H1 (cell line): ENCODE measurements at regions not wholly inside any gene's neighbourhood (a gene's known extent, or its start where the extent isn't known, plus 50 kb on each side); places are given as distances from the start of the nearest gene placed in this dataset.

Experiments used
- CTCF ChIA-PET: fragments of 300-600 bp; sonication (Branson Sonifier 250); formaldehyde crosslinking; loops from one replicate; lab custom pipeline; 2021; ENCODE audit not compliant: partially characterized antibody; lab: Charles Lee
- POLR2A ChIA-PET: fragments of 300-600 bp; sonication (Branson Sonifier 250); formaldehyde crosslinking; loops from one replicate; lab custom pipeline; 2021; ENCODE audit warnings: inconsistent platforms; ENCODE audit not compliant: partially characterized antibody; lab: Charles Lee
- DNase-seq, 2 experiments: peaks; one replicate each; pipeline versions ENCODE4 v3.0.0 to v3.0.0-alpha.2; 2010 to 2022; ENCODE audit warnings: low spot score in 2 of 2, low read depth in 1 of 2, mixed read lengths in 1 of 2
- FAIRE-seq: peaks from 2 replicates; lab custom pipeline; 2011; peaks lifted over from hg19 to GRCh38; lab: Jason Lieb, UNC
- H2AFZ ChIP-seq: 2 replicates; pipeline ENCODE4 v1.8.1; 2012; ENCODE audit warnings: low read length, inconsistent platforms
- H2AK5ac ChIP-seq: 2 replicates; pipeline ENCODE4 v1.6.1; 2013; ENCODE audit warnings: low read depth, low read length
- H2BK120ac ChIP-seq: replicated peaks from 2 replicates; pipeline ENCODE3; 2013; ENCODE audit warnings: low read depth, low read length, inconsistent platforms
- H2BK12ac ChIP-seq: 2 replicates; pipeline ENCODE4 v1.6.1; 2013; ENCODE audit warnings: low read depth, low read length
- H2BK15ac ChIP-seq: 2 replicates; pipeline ENCODE4 v1.6.1; 2013; ENCODE audit warnings: low read length
- H2BK20ac ChIP-seq: 2 replicates; pipeline ENCODE4 v1.6.1; 2013; ENCODE audit warnings: low read length
- H2BK5ac ChIP-seq: 2 replicates; pipeline ENCODE4 v1.6.1; 2013; ENCODE audit warnings: low read depth, low read length
- H3K14ac ChIP-seq: 2 replicates; pipeline ENCODE4 v1.6.1; 2013; ENCODE audit warnings: inconsistent platforms; ENCODE audit not compliant: insufficient read length
- H3K18ac ChIP-seq: 2 replicates; pipeline ENCODE4 v1.6.1; 2013; ENCODE audit warnings: low read length; ENCODE audit errors: extremely low read depth
- H3K23ac ChIP-seq: 2 replicates; pipeline ENCODE4 v1.6.1; 2013; ENCODE audit warnings: inconsistent platforms; ENCODE audit not compliant: insufficient read length
- H3K23me2 ChIP-seq: 2 replicates; pipeline ENCODE4 v1.6.1; 2013; ENCODE audit warnings: low read depth, low read length
- H3K27ac ChIP-seq: 2 replicates; pipeline ENCODE4 v1.6.1; 2011; ENCODE audit warnings: low read depth, low read length, inconsistent platforms
- H3K27me3 ChIP-seq, 4 experiments: replicated peaks in 1 of 4; 1 replicate in 1 of 4; 2 replicates in 3 of 4; pipeline versions ENCODE4 v1.6.1 to v1.8.1; 2011 to 2013; ENCODE audit warnings: low read length in 3 of 4, mild to moderate bottlenecking in 3 of 4, inconsistent platforms in 2 of 4, mixed read lengths in 2 of 4, moderate library complexity in 1 of 4; ENCODE audit not compliant: control insufficient read depth in 3 of 4, insufficient read depth in 3 of 4; ENCODE audit errors: extremely low read depth in 1 of 4
- H3K36me3 ChIP-seq, 4 experiments: 2 replicates each; pipeline versions ENCODE4 v1.6.1 to v1.8.1; 2011 to 2013; ENCODE audit warnings: mild to moderate bottlenecking in 4 of 4, low read length in 3 of 4, moderate library complexity in 2 of 4, control low read depth in 1 of 4, inconsistent platforms in 1 of 4; ENCODE audit not compliant: insufficient read depth in 4 of 4, control insufficient read depth in 2 of 4
- H3K4ac ChIP-seq: replicated peaks from 2 replicates; pipeline ENCODE3; 2013; ENCODE audit warnings: low read length, low read depth, mixed read lengths, inconsistent platforms; ENCODE audit not compliant: insufficient read length
- H3K4me1 ChIP-seq, 4 experiments: replicated peaks in 1 of 4; 1 replicate in 1 of 4; 2 replicates in 3 of 4; pipeline versions ENCODE4 v1.6.1 to v1.8.1; 2011 to 2013; ENCODE audit warnings: low read length in 3 of 4, inconsistent platforms in 2 of 4, mixed read lengths in 1 of 4; ENCODE audit not compliant: insufficient read depth in 4 of 4, control insufficient read depth in 3 of 4
- H3K4me2 ChIP-seq, 2 experiments: 2 replicates each; pipeline versions ENCODE4 v1.6.1 to v1.8.1; 2011 to 2013; ENCODE audit warnings: low read depth in 2 of 2, low read length in 2 of 2, control low read depth in 1 of 2, inconsistent platforms in 1 of 2, mild to moderate bottlenecking in 1 of 2; ENCODE audit not compliant: insufficient read depth in 1 of 2
- H3K4me3 ChIP-seq, 4 experiments: fragments of 200-600, 300-600 bp in 1 of 4; sonication (generic), shearing (Covaris generic), sonication (Bioruptor Twin) in 1 of 4; 2 replicates each; pipeline versions ENCODE4 v1.5.1 to v1.8.1; 2011 to 2016; ENCODE audit warnings: low read length in 4 of 4, low read depth in 3 of 4, control low read depth in 2 of 4, inconsistent platforms in 2 of 4, mild to moderate bottlenecking in 2 of 4, mixed read lengths in 1 of 4, moderate library complexity in 1 of 4; ENCODE audit not compliant: insufficient read depth in 2 of 4; ENCODE audit errors: extremely low read depth in 1 of 4
- H3K56ac ChIP-seq: replicated peaks from 2 replicates; pipeline ENCODE3; 2013; ENCODE audit warnings: low read depth, mild to moderate bottlenecking, mixed read lengths, low read length, inconsistent platforms; ENCODE audit not compliant: insufficient read length
- H3K79me1 ChIP-seq: 2 replicates; pipeline ENCODE4 v1.6.1; 2013; ENCODE audit warnings: low read depth, low read length, control low read depth
- H3K79me2 ChIP-seq, 2 experiments: 2 replicates each; pipeline versions ENCODE4 v1.6.1 to v1.8.1; 2012 to 2013; ENCODE audit warnings: low read length in 2 of 2, mild to moderate bottlenecking in 2 of 2, inconsistent platforms in 1 of 2; ENCODE audit not compliant: insufficient read depth in 2 of 2, control insufficient read depth in 1 of 2
- H3K9ac ChIP-seq, 4 experiments: replicated peaks in 1 of 4; 1 replicate in 1 of 4; 2 replicates in 3 of 4; pipeline versions ENCODE4 v1.6.1 to v1.8.1; 2011 to 2013; ENCODE audit warnings: low read depth in 3 of 4, low read length in 3 of 4, control low read depth in 2 of 4, mild to moderate bottlenecking in 2 of 4, moderate library complexity in 2 of 4, inconsistent platforms in 1 of 4; ENCODE audit errors: extremely low read depth in 1 of 4
- H3K9me3 ChIP-seq, 2 experiments: 2 replicates each; pipeline versions ENCODE4 v1.6.1 to v1.8.1; 2012 to 2013; ENCODE audit warnings: mild to moderate bottlenecking in 2 of 2, moderate library complexity in 2 of 2, control low read depth in 1 of 2, inconsistent platforms in 1 of 2, low read depth in 1 of 2, low read length in 1 of 2, mixed read lengths in 1 of 2; ENCODE audit not compliant: insufficient read depth in 2 of 2
- H4K20me1 ChIP-seq, 2 experiments: replicated peaks in 1 of 2; 2 replicates each; pipeline versions ENCODE3 to v1.8.1; 2011 to 2013; ENCODE audit warnings: inconsistent platforms in 2 of 2, low read length in 2 of 2, mild to moderate bottlenecking in 1 of 2; ENCODE audit not compliant: insufficient read depth in 2 of 2, control insufficient read depth in 1 of 2
- H4K5ac ChIP-seq: 2 replicates; pipeline ENCODE4 v1.6.1; 2013; ENCODE audit warnings: low read length, low read depth, mixed read lengths, inconsistent platforms; ENCODE audit not compliant: insufficient read length
- H4K8ac ChIP-seq: 2 replicates; pipeline ENCODE4 v1.8.0; 2013; ENCODE audit warnings: mild to moderate bottlenecking, moderate library complexity, low read length, inconsistent platforms; ENCODE audit not compliant: insufficient read depth; ENCODE audit errors: extremely low read depth
- H4K91ac ChIP-seq: replicated peaks from 2 replicates; pipeline ENCODE3; 2013; ENCODE audit warnings: low read length, mixed read lengths, inconsistent platforms; ENCODE audit not compliant: insufficient read length
- BACH1 ChIP-seq: IDR thresholded peaks from 2 replicates; pipeline ENCODE4 v1.6.1; 2012; ENCODE audit warnings: low read length, improper control_type of control experiment
- BCL11A ChIP-seq, 2 experiments: IDR thresholded peaks; one replicate each; pipeline ENCODE4 v1.6.1; 2011; ENCODE audit warnings: low read depth in 2 of 2, low read length in 2 of 2, mild to moderate bottlenecking in 2 of 2
- BRCA1 ChIP-seq: IDR thresholded peaks from 2 replicates; pipeline ENCODE4 v1.6.1; 2012; ENCODE audit warnings: low read depth, low read length, improper control_type of control experiment
- CBX5 ChIP-seq: fragments of 300-800, 300-1000 bp; sonication (generic); IDR thresholded peaks from 2 replicates; pipeline ENCODE4 v1.7.1; 2016; ENCODE audit warnings: antibody characterized with exemption, low read length, low read depth
- EZH2 ChIP-seq: fragments of 200-600 bp; sonication (generic); IDR thresholded peaks from 2 replicates; pipeline ENCODE4 v1.7.1; 2012; ENCODE audit warnings: low read depth, mild to moderate bottlenecking, moderate library complexity, low read length, inconsistent platforms; ENCODE audit not compliant: severe bottlenecking
- HDAC2 ChIP-seq, 2 experiments: fragments of 300-600 bp in 1 of 2; sonication (generic) in 1 of 2; IDR thresholded peaks; 2 replicates each; pipeline ENCODE4 v1.6.1; 2011 to 2012; ENCODE audit warnings: low read depth in 2 of 2, low read length in 2 of 2, mild to moderate bottlenecking in 2 of 2, moderate library complexity in 2 of 2, borderline replicate concordance in 1 of 2, inconsistent platforms in 1 of 2
- KDM4A ChIP-seq: IDR thresholded peaks from one replicate; pipeline ENCODE4 v1.7.1; 2012; ENCODE audit warnings: low read depth, mild to moderate bottlenecking, moderate library complexity, low read length, inconsistent platforms; ENCODE audit not compliant: severe bottlenecking
- MAFK ChIP-seq: IDR thresholded peaks from 2 replicates; pipeline ENCODE4 v1.6.1; 2012; ENCODE audit warnings: low read depth, mild to moderate bottlenecking, improper control_type of control experiment, low read length
- MAX ChIP-seq: IDR thresholded peaks from 2 replicates; pipeline ENCODE4 v1.6.1; 2012; ENCODE audit warnings: inconsistent platforms
- NANOG ChIP-seq: IDR thresholded peaks from 2 replicates; pipeline ENCODE4 v1.6.1; 2011; ENCODE audit warnings: low read length, low read depth, mild to moderate bottlenecking, inconsistent platforms; ENCODE audit not compliant: insufficient read depth, poor library complexity, severe bottlenecking
- POU5F1 ChIP-seq: IDR thresholded peaks from 2 replicates; pipeline ENCODE4 v1.6.1; 2011; ENCODE audit warnings: low read depth, mild to moderate bottlenecking, low read length, moderate library complexity
- RXRA ChIP-seq: IDR thresholded peaks from 2 replicates; pipeline ENCODE4 v1.6.1; 2011; ENCODE audit warnings: low read depth, mild to moderate bottlenecking, low read length, moderate library complexity; ENCODE audit not compliant: insufficient read depth
- TAF1 ChIP-seq: IDR thresholded peaks from 2 replicates; pipeline ENCODE4 v1.6.1; 2011; ENCODE audit warnings: mild to moderate bottlenecking, low read depth, low read length
- TBP ChIP-seq: IDR thresholded peaks from 2 replicates; pipeline ENCODE4 v1.6.1; 2011; ENCODE audit warnings: low read depth, low read length, improper control_type of control experiment
- YY1 ChIP-seq: IDR thresholded peaks from 2 replicates; pipeline ENCODE4 v1.6.1; 2011; ENCODE audit warnings: low read depth, mild to moderate bottlenecking, low read length
- WGBS, 2 experiments: shearing (Covaris generic) in 1 of 2; methylation state at CpG; one replicate each; pipeline versions ENCODE4 v1.1.6 to v1.1.7; 2013 to 2015; ENCODE audit warnings: low lambda C conversion rate in 2 of 2, mixed read lengths in 2 of 2, inconsistent platforms in 1 of 2, low coverage in 1 of 2, missing lambda C conversion rate in 1 of 2; ENCODE audit not compliant: insufficient replicate concordance in 2 of 2, insufficient coverage in 1 of 2, insufficient read length in 1 of 2; ENCODE audit errors: extremely low coverage in 1 of 2, missing lambda C conversion rate in 1 of 2; 5-methylcytosine and 5-hydroxymethylcytosine counted together

GRCh38 chr11:60631944-60632343, 67.5 kb upstream of the MS4A8 start:
- Histone ChIP-seq H4K5ac (no peak overlapping the region), H3K18ac (no peak overlapping the region), H3K4me1 (no peaks in the 10 kb centered on the region), H3K23me2 (no peaks in the 10 kb centered on the region), H3K56ac (no peak overlapping the region), H3K4ac (no peak overlapping the region), H3K14ac (no peak overlapping the region), H3K27ac (no peak overlapping the region), H4K8ac (no peak overlapping the region), H4K91ac (no peak overlapping the region), H3K4me2 (no peak overlapping the region), H2BK20ac (no peak overlapping the region), H3K9ac (no peak overlapping the region), H3K23ac (no peak overlapping the region), H2AK5ac (no peak overlapping the region), H4K20me1 (no peaks in the 10 kb centered on the region), H2BK12ac (no peak overlapping the region), H3K9me3 (no peaks in the 10 kb centered on the region), H3K79me1 (no peaks in the 10 kb centered on the region), H2BK120ac (no peak overlapping the region), H2AFZ (no peak overlapping the region), H2BK15ac (no peak overlapping the region), H3K27me3 (no peaks in the 10 kb centered on the region), H3K36me3 (no peaks in the 10 kb centered on the region), H3K4me3 (no peak overlapping the region), H3K79me2 (no peaks in the 10 kb centered on the region), H2BK5ac (no peak overlapping the region)
- 93% methylated on average over 1 of the region's 1 CpG; no CpG with 5 or more reads in 1 of the 2 experiments for WGBS, 2 experiments
- TF ChIP-seq NANOG (no peak), TBP (no peak), HDAC2 (IDR thresholded peaks at IDR 0.05; ENCODE audit: borderline replicate concordance in 1 of 2, low read depth in 2 of 2, low read length in 2 of 2) (no peak), CBX5 (no peak), RXRA (no peak), YY1 (no peak), EZH2 (no peak), TAF1 (no peak), BACH1 (no peak), BCL11A (IDR thresholded peaks at IDR 0.05; ENCODE audit: low read depth in 2 of 2, low read length in 2 of 2) (no peak), MAX (no peak), BRCA1 (no peak), KDM4A (no peak), POU5F1 (no peak), MAFK (no peak)
- FAIRE-seq, result no peak
- DNase-seq, result no peak
- POLR2A ChIA-PET, result no interaction called here
- CTCF ChIA-PET, result interaction anchor here (0.5 to 4.8 kb wide), 10 partner anchors 10 to 1130 kb away, joined by 3 to 36 read pairs (median 4); no protein-coding TSS in a partner anchor
